ENCODE measurements at regions not wholly inside any gene's neighbourhood (a gene's known extent, or its start where the extent isn't known, plus 50 kb on each side); places are given as distances from the start of the nearest gene placed in this dataset.

DNA sequence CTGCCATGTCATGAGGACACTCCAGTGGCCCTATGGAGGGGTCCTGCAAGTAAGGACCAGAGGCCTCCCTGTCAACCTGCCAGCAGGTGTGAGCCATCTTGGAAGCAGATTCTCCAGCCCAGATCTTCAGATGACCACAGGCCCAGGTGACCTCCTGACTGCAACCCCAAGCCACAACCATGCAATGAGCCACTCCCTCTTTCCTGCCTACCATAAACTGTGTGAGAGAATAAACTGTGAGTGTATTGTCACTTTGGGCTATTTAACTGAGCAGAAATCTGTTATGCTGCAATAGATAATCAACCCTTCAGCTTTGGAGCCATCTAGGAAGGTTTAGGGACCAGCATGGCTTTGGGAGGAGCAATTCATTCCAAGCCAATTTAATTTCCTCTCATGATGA lies 367.9 kb downstream of the SHQ1 start:
- no peak overlapping the region for H3K4me3 ChIP-seq (ENCODE audit: control insufficient read depth, low read depth, low read length)
- no peak for DNase-seq (ENCODE audit: low read depth)
- TF ChIP-seq CTCF (IDR thresholded peaks at IDR 0.05; ENCODE audit: control insufficient read depth, insufficient read depth, low read depth, low read length, missing control alignments) = no peak

DNA sequence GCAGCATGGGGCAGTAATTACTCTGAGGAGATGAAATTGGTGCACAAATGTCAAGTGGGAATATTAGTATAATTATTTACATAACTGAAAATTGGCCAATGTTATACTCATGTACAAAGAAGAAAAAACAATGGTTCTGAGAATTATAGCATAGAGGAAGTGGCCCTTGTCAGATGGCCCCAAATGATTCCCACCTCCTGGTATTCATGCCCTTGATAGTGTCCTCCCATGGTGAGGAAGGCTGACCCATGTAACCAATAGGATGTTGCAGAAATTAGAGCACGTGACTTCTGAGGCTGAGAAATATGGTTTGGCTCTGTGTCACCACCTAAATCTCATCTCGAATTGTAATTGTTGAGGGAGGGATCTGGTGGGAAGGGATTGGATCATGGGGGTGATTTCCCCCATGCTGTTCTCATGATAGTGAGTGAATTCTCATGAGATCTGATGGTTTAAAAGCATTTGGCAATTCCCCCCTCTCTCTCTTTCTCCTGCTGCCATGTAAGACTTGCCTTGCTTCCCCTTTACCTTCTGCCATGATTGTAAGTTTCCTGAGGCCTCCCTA lies 368.5 kb downstream of the SHQ1 start:
- DNase-seq (ENCODE audit: low read depth) = no peak
- H3K4me3 ChIP-seq (ENCODE audit: control insufficient read depth, low read depth, low read length) = no peak overlapping the region
- no peak for TF ChIP-seq CTCF (IDR thresholded peaks at IDR 0.05; ENCODE audit: control insufficient read depth, insufficient read depth, low read depth, low read length, missing control alignments)

- H3K4me3 ChIP-seq (ENCODE audit: control insufficient read depth, low read depth, low read length) = no peak overlapping the region
- TF ChIP-seq CTCF (IDR thresholded peaks at IDR 0.05; ENCODE audit: control insufficient read depth, insufficient read depth, low read depth, low read length, missing control alignments) = no peak
- no peak for DNase-seq (ENCODE audit: low read depth)
Observed at GRCh38 chr3:72476139-72476483, 372.1 kb downstream of the SHQ1 start.

- no peak overlapping the region for H3K4me3 ChIP-seq (ENCODE audit: control insufficient read depth, low read depth, low read length)
- no peak for DNase-seq (ENCODE audit: low read depth)
- TF ChIP-seq CTCF (IDR thresholded peaks at IDR 0.05; ENCODE audit: control insufficient read depth, insufficient read depth, low read depth, low read length, missing control alignments) = no peak
Observed at GRCh38 chr3:72475258-72476138, 372.7 kb downstream of the SHQ1 start.

- no peak for TF ChIP-seq CTCF (IDR thresholded peaks at IDR 0.05; ENCODE audit: control insufficient read depth, insufficient read depth, low read depth, low read length, missing control alignments)
- DNase-seq (ENCODE audit: low read depth) = no peak
- H3K4me3 ChIP-seq (ENCODE audit: control insufficient read depth, low read depth, low read length) = no peak overlapping the region
Observed at GRCh38 chr3:72474775-72475174, 373.5 kb downstream of the SHQ1 start.

- TF ChIP-seq CTCF (IDR thresholded peaks at IDR 0.05; ENCODE audit: control insufficient read depth, insufficient read depth, low read depth, low read length, missing control alignments) = no peak
- H3K4me3 ChIP-seq (ENCODE audit: control insufficient read depth, low read depth, low read length) = no peak overlapping the region
- no peak for DNase-seq (ENCODE audit: low read depth)
Observed at GRCh38 chr3:72473156-72473555, 375.1 kb downstream of the SHQ1 start.

All from AG09309 (cell line).